OCI-LY1 (cell line): ENCODE measurements at regions not wholly inside any gene's neighbourhood (a gene's known extent, or its start where the extent isn't known, plus 50 kb on each side); places are given as distances from the start of the nearest gene placed in this dataset.

Source experiments
- EZH2 ChIP-seq: fragments of 200-600 bp; sonication (generic), shearing (Covaris generic); IDR thresholded peaks from 2 replicates; pipeline ENCODE4 v1.8.0; 2017; ENCODE audit warnings: borderline replicate concordance, mixed run types, mild to moderate bottlenecking, antibody characterized with exemption, low read length, moderate library complexity, mixed read lengths
- TF ChIP-seq, protein P1 (sequence below): fragments of 200-600 bp; sonication (generic), shearing (Covaris generic); IDR thresholded peaks from 2 replicates; pipeline ENCODE4 v1.5.1; 2017; ENCODE audit warnings: mild to moderate bottlenecking, antibody characterized with exemption, low read length, moderate library complexity, mixed read lengths

DNA sequence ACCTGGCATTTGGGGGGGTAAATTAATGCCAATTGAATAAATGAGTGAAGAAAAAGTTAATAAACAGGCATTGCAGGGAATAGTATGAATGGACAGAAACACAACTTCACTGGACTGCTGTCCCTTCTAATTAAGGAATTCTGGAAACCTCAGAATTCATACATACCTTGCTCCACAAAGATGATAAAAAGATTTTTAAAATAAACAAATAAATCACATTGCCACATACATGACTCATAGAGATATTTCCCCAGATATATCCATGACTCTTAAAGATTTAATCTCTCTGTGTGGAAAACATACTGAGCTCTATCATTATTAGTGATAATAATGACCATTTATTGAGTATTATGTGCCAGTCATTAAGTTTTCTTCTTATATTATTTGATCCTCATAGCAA lies 469.0 kb upstream of the MEF2C start:
- TF ChIP-seq, protein P1, sequence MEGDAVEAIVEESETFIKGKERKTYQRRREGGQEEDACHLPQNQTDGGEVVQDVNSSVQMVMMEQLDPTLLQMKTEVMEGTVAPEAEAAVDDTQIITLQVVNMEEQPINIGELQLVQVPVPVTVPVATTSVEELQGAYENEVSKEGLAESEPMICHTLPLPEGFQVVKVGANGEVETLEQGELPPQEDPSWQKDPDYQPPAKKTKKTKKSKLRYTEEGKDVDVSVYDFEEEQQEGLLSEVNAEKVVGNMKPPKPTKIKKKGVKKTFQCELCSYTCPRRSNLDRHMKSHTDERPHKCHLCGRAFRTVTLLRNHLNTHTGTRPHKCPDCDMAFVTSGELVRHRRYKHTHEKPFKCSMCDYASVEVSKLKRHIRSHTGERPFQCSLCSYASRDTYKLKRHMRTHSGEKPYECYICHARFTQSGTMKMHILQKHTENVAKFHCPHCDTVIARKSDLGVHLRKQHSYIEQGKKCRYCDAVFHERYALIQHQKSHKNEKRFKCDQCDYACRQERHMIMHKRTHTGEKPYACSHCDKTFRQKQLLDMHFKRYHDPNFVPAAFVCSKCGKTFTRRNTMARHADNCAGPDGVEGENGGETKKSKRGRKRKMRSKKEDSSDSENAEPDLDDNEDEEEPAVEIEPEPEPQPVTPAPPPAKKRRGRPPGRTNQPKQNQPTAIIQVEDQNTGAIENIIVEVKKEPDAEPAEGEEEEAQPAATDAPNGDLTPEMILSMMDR: no peak
- no peak for TF ChIP-seq EZH2
